GM23248 (cell line): ENCODE measurements at regions not wholly inside any gene's neighbourhood (a gene's known extent, or its start where the extent isn't known, plus 50 kb on each side); places are given as distances from the start of the nearest gene placed in this dataset.

ENCODE experiments used
- DNase-seq: peaks from one replicate; pipeline ENCODE4 v3.0.0-alpha.2; 2015
- H2AFZ ChIP-seq: fragments of 200-600 bp; sonication (generic); 2 replicates; pipeline ENCODE4 v1.6.1; 2016; ENCODE audit warnings: antibody characterized with exemption
- H3F3A ChIP-seq: fragments of 200-600 bp; sonication (generic); 2 replicates; pipeline ENCODE4 v1.6.1; 2016; ENCODE audit warnings: mild to moderate bottlenecking, antibody characterized with exemption, mixed run types; ENCODE audit not compliant: insufficient read depth
- H3K27ac ChIP-seq: fragments of 200-600 bp; sonication (generic); 2 replicates; pipeline ENCODE4 v1.5.1; 2016; ENCODE audit warnings: mild to moderate bottlenecking
- H3K27me3 ChIP-seq: fragments of 200-600 bp; sonication (generic); replicated peaks from 2 replicates; pipeline ENCODE4 v1.6.1; 2016; ENCODE audit warnings: mild to moderate bottlenecking; ENCODE audit not compliant: insufficient read depth
- H3K36me3 ChIP-seq: fragments of 200-600 bp; sonication (generic); 2 replicates; pipeline ENCODE4 v1.6.1; 2016; ENCODE audit warnings: low read depth, mild to moderate bottlenecking
- H3K4me1 ChIP-seq: fragments of 200-600 bp; sonication (generic); 2 replicates; pipeline ENCODE4 v1.6.1; 2016; ENCODE audit warnings: mild to moderate bottlenecking; ENCODE audit not compliant: insufficient read depth
- H3K4me2 ChIP-seq: fragments of 200-600 bp; sonication (generic); one replicate; pipeline ENCODE4 v1.6.1; 2016; ENCODE audit warnings: mild to moderate bottlenecking; ENCODE audit not compliant: unreplicated experiment
- H3K4me3 ChIP-seq: fragments of 200-600 bp; sonication (generic); 2 replicates; pipeline ENCODE4 v1.5.1; 2016; ENCODE audit warnings: mild to moderate bottlenecking
- H3K79me2 ChIP-seq: fragments of 200-600 bp; sonication (generic); 2 replicates; pipeline ENCODE4 v1.6.1; 2016; ENCODE audit warnings: mild to moderate bottlenecking; ENCODE audit not compliant: insufficient read depth
- H3K9ac ChIP-seq: fragments of 200-600 bp; sonication (generic); 2 replicates; pipeline ENCODE4 v1.6.1; 2016; ENCODE audit warnings: mild to moderate bottlenecking
- H3K9me2 ChIP-seq: fragments of 200-600 bp; sonication (generic); 2 replicates; pipeline ENCODE4 v1.6.1; 2016; ENCODE audit warnings: mixed run types, mild to moderate bottlenecking, moderate library complexity; ENCODE audit not compliant: insufficient read depth
- H3K9me3 ChIP-seq: fragments of 200-600 bp; sonication (generic); one replicate; pipeline ENCODE4 v1.6.1; 2017; ENCODE audit warnings: low read depth
- H4K20me1 ChIP-seq: fragments of 200-600 bp; sonication (generic); 2 replicates; pipeline ENCODE4 v1.6.0; 2016; ENCODE audit not compliant: insufficient read depth
- EZH2 ChIP-seq: fragments of 200-600 bp; sonication (generic); IDR thresholded peaks from 2 replicates; pipeline ENCODE4 v1.6.1; 2018; ENCODE audit warnings: antibody characterized with exemption, mild to moderate bottlenecking; ENCODE audit not compliant: insufficient read depth, poor library complexity, severe bottlenecking
- EZH2phosphoT487 ChIP-seq: fragments of 200-600 bp; sonication (generic); IDR thresholded peaks from 2 replicates; pipeline ENCODE4 v1.6.1; 2018; ENCODE audit warnings: antibody characterized with exemption, moderate library complexity, mild to moderate bottlenecking, low read depth; ENCODE audit not compliant: insufficient read depth
- WGBS, 2 experiments: methylation state at CpG; one replicate each; pipeline ENCODE4 v1.1.6; 2015 to 2017; ENCODE audit warnings: low lambda C conversion rate in 2 of 2, low coverage in 1 of 2; ENCODE audit errors: missing lambda C conversion rate in 2 of 2; 5-methylcytosine and 5-hydroxymethylcytosine counted together
- in situ Hi-C: fragments of 300-500 bp; cut with MboI; formaldehyde crosslinking; loops from 2 replicates; pipeline ENCODE4 v1.15.0; 2020

- no peaks in the 10 kb centered on the region for H4K20me1 ChIP-seq
- no peaks in the 10 kb centered on the region for H3K36me3 ChIP-seq
- no peak overlapping the region for H2AFZ ChIP-seq
- H3F3A ChIP-seq: no peaks in the 10 kb centered on the region
- H3K4me2 ChIP-seq: no peak overlapping the region
- H3K9ac ChIP-seq: no peak overlapping the region
- H3K79me2 ChIP-seq: no peaks in the 10 kb centered on the region
- H3K4me3 ChIP-seq: no peak overlapping the region
- WGBS, 2 experiments: 13 to 14% methylated on average over 11 of the region's 11 CpGs
- no peaks in the 10 kb centered on the region for H3K9me2 ChIP-seq
- H3K27me3 ChIP-seq: no peaks in the 10 kb centered on the region
- no peaks in the 10 kb centered on the region for H3K4me1 ChIP-seq
- DNase-seq: no peak
- no peaks in the 10 kb centered on the region for H3K9me3 ChIP-seq
- H3K27ac ChIP-seq: no peak overlapping the region
- TF ChIP-seq EZH2phosphoT487: no peak
- no peak for TF ChIP-seq EZH2
- in situ Hi-C loops: no loop called here
Measured at GRCh38 chr14:104506461-104507253, 72.9 kb upstream of the C14orf180 start.

DNA sequence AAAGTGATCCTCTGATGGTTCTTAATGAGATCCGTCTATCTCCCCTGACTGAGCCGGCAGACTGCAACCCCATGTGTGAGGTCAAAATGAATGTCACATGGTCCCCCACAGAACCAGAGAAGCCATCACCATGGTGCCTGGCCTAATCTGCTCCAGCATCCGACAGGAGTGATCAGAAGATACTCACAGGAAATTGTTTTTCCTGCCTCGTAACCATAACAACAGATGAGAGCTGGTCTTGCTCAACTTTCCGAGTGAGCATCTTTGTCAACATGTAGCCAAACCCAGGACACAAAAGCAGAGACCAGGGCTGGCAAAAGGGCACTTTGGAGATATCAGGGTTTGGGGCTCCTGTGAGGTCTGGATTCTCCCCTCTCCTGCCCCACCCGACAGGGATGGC lies 72.1 kb upstream of the C14orf180 start:
- Histone ChIP-seq H2AFZ (no peak overlapping the region), H3K4me2 (no peak overlapping the region), H3F3A (no peaks in the 10 kb centered on the region), H3K79me2 (no peaks in the 10 kb centered on the region), H3K9me3 (no peaks in the 10 kb centered on the region), H3K27ac (no peak overlapping the region), H3K4me3 (no peak overlapping the region), H3K36me3 (no peaks in the 10 kb centered on the region), H3K4me1 (no peaks in the 10 kb centered on the region), H3K9ac (no peak overlapping the region), H4K20me1 (no peaks in the 10 kb centered on the region), H3K27me3 (no peaks in the 10 kb centered on the region), H3K9me2 (no peaks in the 10 kb centered on the region)
- no peak for DNase-seq
- TF ChIP-seq EZH2phosphoT487 (no peak), EZH2 (no peak)
- WGBS, 2 experiments: 1% methylated on average over 6 of the region's 6 CpGs
- in situ Hi-C loops: no loop called here

GRCh38 chr14:104509673-104510072 lies 69.9 kb upstream of the C14orf180 start:
- no peaks in the 10 kb centered on the region for H3K9me3 ChIP-seq
- H4K20me1 ChIP-seq: no peaks in the 10 kb centered on the region
- no peak overlapping the region for H3K4me2 ChIP-seq
- 16 to 18% methylated on average over 10 to 12 of the region's 12 CpGs for WGBS, 2 experiments
- H3K4me1 ChIP-seq: no peaks in the 10 kb centered on the region
- H3K36me3 ChIP-seq: no peaks in the 10 kb centered on the region
- H3K27me3 ChIP-seq: no peaks in the 10 kb centered on the region
- H3K79me2 ChIP-seq: no peaks in the 10 kb centered on the region
- in situ Hi-C loops: no loop called here
- H3K9ac ChIP-seq: no peak overlapping the region
- H3K4me3 ChIP-seq: no peak overlapping the region
- no peak overlapping the region for H2AFZ ChIP-seq
- H3K27ac ChIP-seq: no peak overlapping the region
- TF ChIP-seq EZH2phosphoT487 (no peak), EZH2 (no peak)
- H3K9me2 ChIP-seq: no peaks in the 10 kb centered on the region
- no peak for DNase-seq
- no peaks in the 10 kb centered on the region for H3F3A ChIP-seq

- DNase-seq: no peak
- Histone ChIP-seq H3F3A (no peaks in the 10 kb centered on the region), H3K9me3 (no peaks in the 10 kb centered on the region), H3K27ac (no peak overlapping the region), H3K79me2 (no peaks in the 10 kb centered on the region), H2AFZ (no peak overlapping the region), H3K4me3 (no peak overlapping the region), H3K4me2 (no peak overlapping the region), H3K27me3 (no peaks in the 10 kb centered on the region), H3K9me2 (no peaks in the 10 kb centered on the region), H3K36me3 (no peaks in the 10 kb centered on the region), H3K4me1 (no peaks in the 10 kb centered on the region), H3K9ac (no peak overlapping the region), H4K20me1 (no peaks in the 10 kb centered on the region)
- no peak for TF ChIP-seq EZH2phosphoT487
- no peak for TF ChIP-seq EZH2
- in situ Hi-C loops: no loop called here
- WGBS, 2 experiments: 20 to 28% methylated on average over 3 of the region's 3 CpGs
Measured at GRCh38 chr14:104510216-104510615, 69.3 kb upstream of the C14orf180 start.
